SH-SY5Y (cell line): ENCODE measurements at regions not wholly inside any gene's neighbourhood (a gene's known extent, or its start where the extent isn't known, plus 50 kb on each side); places are given as distances from the start of the nearest gene placed in this dataset.

Experiments
- GATA2 ChIP-seq: IDR thresholded peaks from 2 replicates; pipeline ENCODE4 v1.6.1; 2011; ENCODE audit warnings: mild to moderate bottlenecking, low read depth, low read length
- GATA3 ChIP-seq: IDR thresholded peaks from 2 replicates; pipeline ENCODE4 v1.6.1; 2011; ENCODE audit warnings: low read depth, mild to moderate bottlenecking, low read length, moderate library complexity

DNA sequence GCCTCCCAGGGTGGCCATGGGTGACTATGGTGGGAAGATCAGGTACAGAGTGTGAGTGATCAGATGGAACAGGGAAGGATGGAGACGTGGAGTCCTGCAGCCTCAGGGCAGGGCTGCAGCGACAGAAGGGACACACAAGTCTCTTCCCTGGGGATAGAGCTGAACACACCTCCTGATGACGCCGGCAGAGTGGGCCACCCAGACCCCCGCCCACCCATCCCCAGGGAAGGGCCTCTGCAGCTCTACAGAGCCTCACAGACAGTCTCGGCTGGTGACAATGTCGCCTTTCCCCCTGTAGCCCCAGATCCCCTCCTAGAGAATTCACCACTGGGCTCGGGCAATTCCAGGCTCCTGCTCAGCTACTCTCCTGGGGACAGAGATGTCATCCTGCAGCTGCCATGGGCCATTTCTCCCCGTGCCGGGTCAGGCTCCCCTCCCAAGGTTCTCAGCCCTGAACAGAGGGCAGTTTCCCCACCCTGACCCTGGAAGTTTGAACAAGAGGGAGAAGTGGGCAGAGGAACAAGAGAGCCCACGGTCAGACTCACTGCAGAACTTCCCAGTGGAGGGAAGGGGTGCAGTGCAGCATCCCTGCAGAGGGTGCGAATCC, 115.7 kb downstream of the NCOR2 start:
- TF ChIP-seq GATA3 (no peak), GATA2 (no peak)
